Right lobe of liver (tissue), 4 donors: ENCODE measurements at regions not wholly inside any gene's neighbourhood (a gene's known extent, or its start where the extent isn't known, plus 50 kb on each side); places are given as distances from the start of the nearest gene placed in this dataset.

Experiments used
- CTCF ChIP-seq, 4 donors: fragments of 200-600 bp in 3 of 4; fragments of 450-650 bp in 1 of 4; IDR thresholded peaks; one replicate each; pipeline versions ENCODE4 v1.5.1 to v1.8.0; 2016 to 2022; ENCODE audit warnings: antibody characterized with exemption in 4 of 4, mild to moderate bottlenecking in 2 of 4
- POLR2A ChIP-seq: fragments of 450-650 bp; IDR thresholded peaks from one replicate; pipeline ENCODE4 v1.6.1; 2017; ENCODE audit warnings: antibody characterized with exemption, mild to moderate bottlenecking
- donor health status: DM: no; HTN: no; CAD: no.
- donor health status: DM: no; HTN: no; CAD: no.
- donor health status: DM: no; HTN: yes; CAD: no.

- no peak for TF ChIP-seq POLR2A
- TF ChIP-seq CTCF (IDR thresholded peaks at IDR 0.05): no peak
Observed at GRCh38 chr2:187775651-187776050, 221.4 kb upstream of the TFPI start.
